Neural progenitor cell (in vitro differentiated cells): ENCODE measurements at regions not wholly inside any gene's neighbourhood (a gene's known extent, or its start where the extent isn't known, plus 50 kb on each side); places are given as distances from the start of the nearest gene placed in this dataset.
"Not testable (repeated sequence)": the region's sequence is repeated elsewhere in the genome, so short reads cannot be mapped to it uniquely, and the experiment has no call there.

Experiments
- DNase-seq: peaks from one replicate; pipeline ENCODE4 v3.0.0-alpha.2; 2016; ENCODE audit warnings: low spot score
- H2AFZ ChIP-seq: fragments of 200-600 bp; sonication (generic); replicated peaks from 2 replicates; pipeline ENCODE4 v1.6.1; 2016; ENCODE audit warnings: antibody characterized with exemption
- H3F3A ChIP-seq: fragments of 200-600 bp; sonication (generic); 2 replicates; pipeline ENCODE4 v1.6.1; 2016; ENCODE audit warnings: antibody characterized with exemption, low read depth
- H3K27ac ChIP-seq: fragments of 200-600 bp; sonication (generic); 2 replicates; pipeline ENCODE4 v1.5.1; 2016; ENCODE audit warnings: mild to moderate bottlenecking
- H3K27me3 ChIP-seq: fragments of 200-600 bp; sonication (generic); 2 replicates; pipeline ENCODE4 v1.6.1; 2016; ENCODE audit warnings: mild to moderate bottlenecking, moderate library complexity
- H3K36me3 ChIP-seq: fragments of 200-600 bp; sonication (generic); 2 replicates; pipeline ENCODE4 v1.5.1; 2016
- H3K4me1 ChIP-seq: fragments of 200-600 bp; sonication (generic); 2 replicates; pipeline ENCODE4 v1.6.1; 2016; ENCODE audit warnings: mixed run types
- H3K4me2 ChIP-seq: fragments of 200-600 bp; sonication (generic); 2 replicates; pipeline ENCODE4 v1.6.1; 2016
- H3K4me3 ChIP-seq: fragments of 200-600 bp; sonication (generic); 2 replicates; pipeline ENCODE4 v1.5.1; 2016
- H3K79me2 ChIP-seq: fragments of 200-600 bp; sonication (generic); 2 replicates; pipeline ENCODE4 v1.6.1; 2016; ENCODE audit warnings: low read depth
- H3K9ac ChIP-seq: fragments of 200-600 bp; sonication (generic); 2 replicates; pipeline ENCODE4 v1.6.1; 2016
- H3K9me3 ChIP-seq: fragments of 200-600 bp; sonication (generic); 2 replicates; pipeline ENCODE4 v1.5.1; 2016; ENCODE audit warnings: low read depth
- H4K20me1 ChIP-seq: fragments of 200-600 bp; sonication (generic); 2 replicates; pipeline ENCODE4 v1.6.1; 2016; ENCODE audit warnings: low read depth
- H3K27ac Mint-ChIP-seq: 3 replicates; pipeline ENCODE4 v1.8.0; 2021; ENCODE audit warnings: mixed read lengths
- H3K27me3 Mint-ChIP-seq: 2 replicates; pipeline ENCODE4 v1.8.0; 2022; ENCODE audit warnings: low read depth, mild to moderate bottlenecking, inconsistent platforms, moderate library complexity, mixed read lengths; ENCODE audit not compliant: insufficient read depth
- H3K36me3 Mint-ChIP-seq: 3 replicates; pipeline ENCODE4 v1.8.0; 2021; ENCODE audit warnings: mixed read lengths
- H3K4me1 Mint-ChIP-seq: 3 replicates; pipeline ENCODE4 v1.8.0; 2021; ENCODE audit warnings: mixed read lengths
- H3K4me3 Mint-ChIP-seq: 3 replicates; pipeline ENCODE4 v1.8.0; 2021; ENCODE audit warnings: mild to moderate bottlenecking, moderate library complexity, mixed read lengths
- H3K9me3 Mint-ChIP-seq: 3 replicates; pipeline ENCODE4 v1.8.0; 2020; ENCODE audit warnings: mixed read lengths
- EZH2 ChIP-seq: fragments of 200-600 bp; sonication (generic); IDR thresholded peaks from 2 replicates; pipeline ENCODE4 v1.6.1; 2017; ENCODE audit warnings: antibody characterized with exemption, mild to moderate bottlenecking, moderate library complexity
- EZH2phosphoT487 ChIP-seq: fragments of 200-600 bp; sonication (generic); IDR thresholded peaks from 2 replicates; pipeline ENCODE4 v1.6.1; 2017; ENCODE audit warnings: antibody characterized with exemption
- TF ChIP-seq, protein P1 (sequence below): fragments of 200-600 bp; sonication (generic); IDR thresholded peaks from 2 replicates; pipeline ENCODE4 v1.5.1; 2017; ENCODE audit warnings: antibody characterized with exemption, mild to moderate bottlenecking

DNA sequence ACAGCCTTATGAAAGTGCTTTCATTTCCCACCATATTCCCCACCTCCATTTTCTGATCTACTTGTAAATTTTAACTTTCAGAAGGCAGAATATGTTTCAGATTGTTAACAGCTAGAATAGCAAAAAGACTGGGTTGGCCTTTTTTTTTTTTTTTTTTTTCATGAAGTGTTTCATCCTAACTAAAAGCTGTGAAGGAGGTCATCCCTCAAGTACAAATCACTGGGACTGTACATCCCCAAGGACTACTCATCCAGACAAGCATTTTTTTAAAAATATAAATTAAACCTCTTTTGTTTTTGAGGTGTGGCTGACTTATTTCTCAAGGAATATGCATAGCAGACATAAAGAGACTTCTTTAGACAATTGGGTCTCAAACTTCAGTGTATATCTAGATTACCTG is 542.1 kb upstream of the TUSC1 start:
- no peaks in the 10 kb centered on the region for H3K27me3 Mint-ChIP-seq

DNA sequence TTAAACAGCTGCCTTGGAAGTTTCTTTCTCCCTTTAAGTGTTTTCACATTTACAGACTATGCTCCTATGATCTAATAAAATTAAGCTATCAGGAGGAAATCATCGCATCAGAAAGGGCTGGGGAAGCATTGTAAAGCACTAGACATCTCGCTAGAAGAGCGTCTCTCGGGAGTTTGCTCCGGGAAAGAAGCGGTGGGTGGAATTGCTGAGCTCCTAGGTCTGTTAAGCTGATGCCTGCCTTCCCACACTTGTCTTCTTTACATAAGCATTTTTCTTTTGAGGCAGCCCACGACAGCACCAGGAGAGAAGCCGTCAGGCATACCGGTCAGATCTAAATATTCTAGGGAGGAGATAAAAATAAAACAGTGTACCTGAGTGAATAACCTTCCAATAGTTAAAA is 541.7 kb upstream of the TUSC1 start:
- Histone ChIP-seq H3K4me2 (no peak overlapping the region), H3K9ac (no peak overlapping the region), H3K4me1 (no peaks in the 10 kb centered on the region), H3K4me3 (no peak overlapping the region), H4K20me1 (no peaks in the 10 kb centered on the region), H3K27ac (no peak overlapping the region), H3F3A (no peaks in the 10 kb centered on the region), H3K36me3 (no peaks in the 10 kb centered on the region), H3K9me3 (no peaks in the 10 kb centered on the region), H3K79me2 (no peaks in the 10 kb centered on the region), H3K27me3 (no peaks in the 10 kb centered on the region), H2AFZ (no peak overlapping the region)
- Mint-ChIP-seq H3K36me3 (no peaks in the 10 kb centered on the region), H3K27ac (no peak overlapping the region), H3K4me3 (no peak overlapping the region), H3K27me3 (no peaks in the 10 kb centered on the region), H3K4me1 (no peaks in the 10 kb centered on the region), H3K9me3 (peaks cover 5% of the 10 kb centered on the region)
- TF ChIP-seq EZH2 (no peak), EZH2phosphoT487 (no peak)
- TF ChIP-seq, protein P1, sequence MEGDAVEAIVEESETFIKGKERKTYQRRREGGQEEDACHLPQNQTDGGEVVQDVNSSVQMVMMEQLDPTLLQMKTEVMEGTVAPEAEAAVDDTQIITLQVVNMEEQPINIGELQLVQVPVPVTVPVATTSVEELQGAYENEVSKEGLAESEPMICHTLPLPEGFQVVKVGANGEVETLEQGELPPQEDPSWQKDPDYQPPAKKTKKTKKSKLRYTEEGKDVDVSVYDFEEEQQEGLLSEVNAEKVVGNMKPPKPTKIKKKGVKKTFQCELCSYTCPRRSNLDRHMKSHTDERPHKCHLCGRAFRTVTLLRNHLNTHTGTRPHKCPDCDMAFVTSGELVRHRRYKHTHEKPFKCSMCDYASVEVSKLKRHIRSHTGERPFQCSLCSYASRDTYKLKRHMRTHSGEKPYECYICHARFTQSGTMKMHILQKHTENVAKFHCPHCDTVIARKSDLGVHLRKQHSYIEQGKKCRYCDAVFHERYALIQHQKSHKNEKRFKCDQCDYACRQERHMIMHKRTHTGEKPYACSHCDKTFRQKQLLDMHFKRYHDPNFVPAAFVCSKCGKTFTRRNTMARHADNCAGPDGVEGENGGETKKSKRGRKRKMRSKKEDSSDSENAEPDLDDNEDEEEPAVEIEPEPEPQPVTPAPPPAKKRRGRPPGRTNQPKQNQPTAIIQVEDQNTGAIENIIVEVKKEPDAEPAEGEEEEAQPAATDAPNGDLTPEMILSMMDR: no peak
- no peak for DNase-seq

More for the DNA sequence above, 542.1 kb upstream of the TUSC1 start:
- Mint-ChIP-seq H3K4me1 (no peaks in the 10 kb centered on the region), H3K27ac (no peak overlapping the region), H3K9me3 (peaks cover 5% of the 10 kb centered on the region), H3K4me3 (no peak overlapping the region), H3K36me3 (no peaks in the 10 kb centered on the region)
- no peak for DNase-seq
- Histone ChIP-seq H3K79me2 (no peaks in the 10 kb centered on the region), H3K9ac (no peak overlapping the region), H3K4me3 (no peak overlapping the region), H4K20me1 (no peaks in the 10 kb centered on the region), H2AFZ (no peak overlapping the region), H3K36me3 (no peaks in the 10 kb centered on the region), H3K9me3 (no peaks in the 10 kb centered on the region), H3K4me1 (no peaks in the 10 kb centered on the region), H3F3A (no peaks in the 10 kb centered on the region), H3K4me2 (no peak overlapping the region), H3K27ac (no peak overlapping the region), H3K27me3 (no peaks in the 10 kb centered on the region)
- TF ChIP-seq EZH2: no peak
- TF ChIP-seq EZH2phosphoT487: no peak
- TF ChIP-seq, protein P1: no peak

DNA sequence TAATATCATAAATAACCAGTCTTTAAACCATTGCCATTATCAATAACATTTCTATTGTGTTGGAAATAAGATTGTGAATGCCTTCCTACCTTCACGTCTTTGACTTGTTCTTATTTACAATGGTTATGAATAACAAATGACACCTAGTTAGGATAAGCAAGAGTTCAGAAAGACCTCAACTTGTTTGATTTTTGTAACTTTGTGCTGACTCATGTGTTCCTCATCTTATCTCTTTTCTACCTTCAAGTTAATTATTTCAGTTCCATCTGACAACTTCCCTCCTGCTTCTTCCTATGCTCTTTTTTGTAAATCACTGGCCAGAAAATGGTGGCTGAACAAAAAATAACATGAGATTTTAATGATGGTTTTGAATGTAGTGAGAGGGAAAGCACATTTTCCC is 538.5 kb upstream of the TUSC1 start:
- no peak overlapping the region for H3K4me3 Mint-ChIP-seq
- no peaks in the 10 kb centered on the region for H3K79me2 ChIP-seq
- no peak overlapping the region for H3K27ac Mint-ChIP-seq

DNA sequence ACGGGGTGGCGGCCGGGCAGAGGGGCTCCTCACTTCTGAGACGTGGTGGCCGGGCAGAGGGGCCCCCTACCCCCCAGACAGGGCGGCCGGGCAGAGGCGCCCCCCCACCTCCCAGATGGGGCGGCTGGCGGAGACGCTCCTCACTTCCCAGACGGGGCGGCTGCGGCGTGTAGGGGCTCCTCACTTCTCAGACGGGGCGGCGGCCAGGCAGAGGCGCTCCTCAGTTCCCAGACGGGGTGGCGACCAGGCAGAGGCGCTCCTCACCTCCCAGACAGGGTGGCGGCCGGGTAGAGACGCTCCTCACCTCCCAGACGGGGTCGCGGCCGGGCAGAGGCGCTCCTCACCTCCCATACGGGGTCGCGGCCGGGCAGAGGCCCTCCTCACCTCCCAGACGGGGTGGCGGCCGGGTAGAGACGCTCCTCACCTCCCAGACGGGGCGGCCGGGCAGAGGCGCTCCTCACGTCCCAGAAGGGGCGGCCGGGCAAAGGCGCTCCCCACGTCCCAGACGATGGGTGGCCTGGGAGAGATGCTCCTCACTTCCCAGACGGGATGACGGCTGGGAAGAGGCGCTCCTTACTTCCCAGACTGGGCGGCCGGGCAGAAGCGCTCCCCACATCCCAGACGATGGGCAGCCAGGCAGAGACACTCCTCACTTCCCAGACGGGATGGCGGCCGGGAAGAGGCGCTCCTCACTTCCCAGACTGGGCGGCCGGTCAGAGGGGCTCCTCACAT is 536.6 kb upstream of the TUSC1 start:
- H3K9ac ChIP-seq, H3K4me1 ChIP-seq, H3K4me1 Mint-ChIP-seq, H3K4me3 ChIP-seq, DNase-seq, H3K27me3 ChIP-seq, H4K20me1 ChIP-seq, H3K36me3 Mint-ChIP-seq, H3K36me3 ChIP-seq, H3K27ac ChIP-seq, H3K4me2 ChIP-seq, H3K9me3 ChIP-seq, H2AFZ ChIP-seq, H3K9me3 Mint-ChIP-seq, H3K27ac Mint-ChIP-seq, H3K4me3 Mint-ChIP-seq, H3K27me3 Mint-ChIP-seq, H3K79me2 ChIP-seq, H3F3A ChIP-seq: not testable (repeated sequence)

More for the DNA sequence above, 538.5 kb upstream of the TUSC1 start:
- TF ChIP-seq, protein P1: no peak
- no peak for TF ChIP-seq EZH2phosphoT487
- TF ChIP-seq EZH2: no peak
- Mint-ChIP-seq H3K9me3 (peaks cover 5% of the 10 kb centered on the region), H3K4me1 (no peaks in the 10 kb centered on the region), H3K27me3 (no peaks in the 10 kb centered on the region), H3K36me3 (no peaks in the 10 kb centered on the region)
- no peaks in the 10 kb centered on the region for H3K27me3 ChIP-seq
- H3K27ac ChIP-seq: no peak overlapping the region
- H4K20me1 ChIP-seq: no peaks in the 10 kb centered on the region
- H3K9me3 ChIP-seq: no peaks in the 10 kb centered on the region
- DNase-seq: no peak
- no peaks in the 10 kb centered on the region for H3K4me1 ChIP-seq
- H3F3A ChIP-seq: no peaks in the 10 kb centered on the region
- H3K4me3 ChIP-seq: no peak overlapping the region
- no peaks in the 10 kb centered on the region for H3K36me3 ChIP-seq
- H3K4me2 ChIP-seq: no peak overlapping the region
- H3K9ac ChIP-seq: no peak overlapping the region
- no peak overlapping the region for H2AFZ ChIP-seq
